GM12878 (cell line): ENCODE measurements at regions not wholly inside any gene's neighbourhood (a gene's known extent, or its start where the extent isn't known, plus 50 kb on each side); places are given as distances from the start of the nearest gene placed in this dataset.

Experiments used
- ATAC-seq: fragments of 200-7000 bp; cut with Tn5 transposase; 3 replicates; pipeline ENCODE4 v1.9.1; 2020; ENCODE audit warnings: mild to moderate bottlenecking, moderate library complexity
- BruUV-seq: library from RNA; stranded (reverse); fragments of 400-500 nt; replicated peaks from 2 replicates; lab custom pipeline; 2021; lab: Mats Ljungman, UMichigan
- CTCF ChIA-PET: fragments of 300-600 bp; sonication (Branson Sonifier 250); formaldehyde crosslinking; extraction: SDS; loops from one replicate; lab custom pipeline; 2021; ENCODE audit warnings: inconsistent platforms; lab: Yijun Ruan, JAX
- POLR2A ChIA-PET: fragments of 350-600 bp; formaldehyde crosslinking; extraction: SDS; loops from one replicate; lab custom pipeline; 2021; ENCODE audit warnings: inconsistent platforms; lab: Charles Lee
- RAD21 ChIA-PET: fragments of 300-600 bp; sonication (Branson Sonifier 250); formaldehyde crosslinking; loops from one replicate; lab custom pipeline; 2023; ENCODE audit warnings: antibody characterized with exemption; ENCODE audit not compliant: unreplicated experiment; lab: Charles Lee
- SMC1A ChIA-PET: fragments of 300-600 bp; sonication (Branson Sonifier 250); formaldehyde crosslinking; loops from one replicate; lab custom pipeline; 2023; ENCODE audit not compliant: unreplicated experiment, uncharacterized antibody; lab: Charles Lee
- DNase-seq: peaks from one replicate; pipeline ENCODE4 v3.0.0-alpha.2; 2011; ENCODE audit warnings: low read depth, low spot score
- FAIRE-seq: peaks from 3 replicates; lab custom pipeline; 2011; peaks lifted over from hg19 to GRCh38; lab: Jason Lieb, UNC
- H2AFZ ChIP-seq: 2 replicates; pipeline ENCODE4 v1.6.0; 2011; ENCODE audit warnings: low read depth, low read length, control low read depth; ENCODE audit not compliant: control insufficient read depth
- H3K27ac ChIP-seq: 2 replicates; pipeline ENCODE4 v1.5.1; 2011; ENCODE audit warnings: control low read depth; ENCODE audit not compliant: control insufficient read depth, insufficient read depth
- H3K27me3 ChIP-seq, 2 experiments: replicated peaks in 1 of 2; 2 replicates each; pipeline versions ENCODE4 v1.6.0 to v1.6.1; 2011; ENCODE audit warnings: low read length in 1 of 2; ENCODE audit not compliant: control insufficient read depth in 2 of 2, insufficient read depth in 2 of 2
- H3K36me3 ChIP-seq, 2 experiments: 2 replicates each; pipeline ENCODE4 v1.5.1; 2011; ENCODE audit warnings: low read length in 1 of 2; ENCODE audit not compliant: control insufficient read depth in 2 of 2, insufficient read depth in 2 of 2
- H3K4me1 ChIP-seq: 2 replicates; pipeline ENCODE4 v1.6.1; 2011; ENCODE audit warnings: mild to moderate bottlenecking, low read length, moderate library complexity, mixed read lengths; ENCODE audit not compliant: control insufficient read depth, insufficient read depth
- H3K4me2 ChIP-seq: 2 replicates; pipeline ENCODE4 v1.6.0; 2011; ENCODE audit warnings: control low read depth; ENCODE audit not compliant: control insufficient read depth, insufficient read depth
- H3K4me3 ChIP-seq: fragments of 200-600 bp; sonication (generic); 2 replicates; pipeline ENCODE4 v1.5.1; 2016
- H3K79me2 ChIP-seq: 2 replicates; pipeline ENCODE4 v1.6.0; 2011; ENCODE audit warnings: low read length; ENCODE audit not compliant: control insufficient read depth, insufficient read depth
- H3K9ac ChIP-seq: 2 replicates; pipeline ENCODE4 v1.8.0; 2011; ENCODE audit warnings: low read length, control low read depth, mixed read lengths; ENCODE audit not compliant: control insufficient read depth, insufficient read depth
- H3K9me3 ChIP-seq: replicated peaks from 3 replicates; pipeline ENCODE4 v1.5.1; 2011; ENCODE audit warnings: mild to moderate bottlenecking, low read length; ENCODE audit not compliant: control insufficient read depth, insufficient read depth
- H4K20me1 ChIP-seq: 2 replicates; pipeline ENCODE4 v1.6.0; 2011; ENCODE audit not compliant: control insufficient read depth, insufficient read depth
- ASH2L ChIP-seq: fragments of 300-600, 200-600 bp; sonication (generic); IDR thresholded peaks from 2 replicates; pipeline ENCODE4 v1.6.1; 2017; ENCODE audit warnings: low read depth, mild to moderate bottlenecking, borderline replicate concordance
- BCL11A ChIP-seq: IDR thresholded peaks from 2 replicates; pipeline ENCODE4 v1.6.1; 2011; ENCODE audit warnings: low read depth, low read length
- CBFB ChIP-seq: IDR thresholded peaks from 2 replicates; pipeline ENCODE4 v1.6.1; 2016; ENCODE audit warnings: antibody characterized with exemption, low read depth
- CHD1 ChIP-seq: IDR thresholded peaks from 2 replicates; pipeline ENCODE4 v1.6.1; 2012; ENCODE audit warnings: low read depth, low read length, improper control_type of control experiment
- CHD2 ChIP-seq: IDR thresholded peaks from 2 replicates; pipeline ENCODE4 v1.6.1; 2011; ENCODE audit warnings: low read depth, low read length, improper control_type of control experiment, borderline replicate concordance
- EGR1 ChIP-seq, 2 experiments: IDR thresholded peaks; 1 replicate in 1 of 2; 2 replicates in 1 of 2; pipeline ENCODE4 v1.6.1; 2011 to 2012; ENCODE audit warnings: low read depth in 2 of 2, low read length in 2 of 2, borderline replicate concordance in 1 of 2, mild to moderate bottlenecking in 1 of 2, moderate library complexity in 1 of 2
- HCFC1 ChIP-seq: fragments of 150-350 bp; IDR thresholded peaks from 2 replicates; pipeline ENCODE4 v1.6.1; 2014; ENCODE audit warnings: low read length
- MTA3 ChIP-seq: IDR thresholded peaks from 2 replicates; pipeline ENCODE4 v1.6.1; 2012; ENCODE audit warnings: low read length, inconsistent platforms, borderline replicate concordance
- NR2F1 ChIP-seq: fragments of 450-650 bp; conservative IDR thresholded peaks from 2 replicates; pipeline ENCODE4 v1.6.1; 2017; ENCODE audit warnings: mild to moderate bottlenecking
- PAX5 ChIP-seq: IDR thresholded peaks from 2 replicates; pipeline ENCODE4 v1.6.1; 2011; ENCODE audit warnings: low read depth, low read length, borderline replicate concordance
- RFX5 ChIP-seq: IDR thresholded peaks from 2 replicates; pipeline ENCODE4 v1.6.1; 2011; ENCODE audit warnings: low read depth, low read length, improper control_type of control experiment
- SIX5 ChIP-seq: IDR thresholded peaks from 2 replicates; pipeline ENCODE4 v1.6.1; 2011; ENCODE audit warnings: mild to moderate bottlenecking, low read depth, low read length, moderate library complexity; ENCODE audit not compliant: severe bottlenecking
- SREBF1 ChIP-seq: IDR thresholded peaks from 2 replicates; pipeline ENCODE4 v1.6.1; 2012; ENCODE audit warnings: mild to moderate bottlenecking, low read length
- TAF1 ChIP-seq: IDR thresholded peaks from 2 replicates; pipeline ENCODE4 v1.6.1; 2011; ENCODE audit warnings: mild to moderate bottlenecking, low read depth, low read length, borderline replicate concordance
- ZNF217 ChIP-seq: fragments of 450-650 bp; IDR thresholded peaks from 2 replicates; pipeline ENCODE4 v1.6.1; 2017; ENCODE audit warnings: antibody characterized with exemption, mild to moderate bottlenecking
- ZSCAN29 ChIP-seq: fragments of 450-650 bp; IDR thresholded peaks from 2 replicates; pipeline ENCODE4 v1.6.1; 2017; ENCODE audit warnings: mild to moderate bottlenecking, moderate library complexity
- WGBS: methylation state at CpG from one replicate; pipeline ENCODE4 v1.1.6; 2016; ENCODE audit warnings: low lambda C conversion rate; ENCODE audit not compliant: insufficient replicate concordance, insufficient coverage; ENCODE audit errors: missing lambda C conversion rate; 5-methylcytosine and 5-hydroxymethylcytosine counted together
- in situ Hi-C: fragments of 300-500 bp; cut with MboI; formaldehyde crosslinking; loops from 9 replicates; pipeline ENCODE4 v1.14.3; 2018; ENCODE audit warnings: mixed read lengths
- intact Hi-C: fragments of 100-400 bp; cut with micrococcal nuclease; formaldehyde crosslinking; loops from one replicate; pipeline ENCODE4 v1.14.2; 2022; ENCODE audit not compliant: unreplicated experiment
- TF ChIP-seq, protein P1 (sequence below): fragments of 450-650 bp; IDR thresholded peaks from 2 replicates; pipeline ENCODE4 v1.6.1; 2017; ENCODE audit warnings: antibody characterized with exemption, mild to moderate bottlenecking, moderate library complexity
- TF ChIP-seq, protein P2 (sequence below): fragments of 450-650 bp; IDR thresholded peaks from 2 replicates; pipeline ENCODE4 v1.6.1; 2016; ENCODE audit warnings: mild to moderate bottlenecking
- TF ChIP-seq, protein P3 (sequence below): fragments of 450-650 bp; formaldehyde crosslinking; IDR thresholded peaks from 2 replicates; pipeline ENCODE4 v1.4.0; 2020; ENCODE audit warnings: mild to moderate bottlenecking, moderate library complexity

DNA sequence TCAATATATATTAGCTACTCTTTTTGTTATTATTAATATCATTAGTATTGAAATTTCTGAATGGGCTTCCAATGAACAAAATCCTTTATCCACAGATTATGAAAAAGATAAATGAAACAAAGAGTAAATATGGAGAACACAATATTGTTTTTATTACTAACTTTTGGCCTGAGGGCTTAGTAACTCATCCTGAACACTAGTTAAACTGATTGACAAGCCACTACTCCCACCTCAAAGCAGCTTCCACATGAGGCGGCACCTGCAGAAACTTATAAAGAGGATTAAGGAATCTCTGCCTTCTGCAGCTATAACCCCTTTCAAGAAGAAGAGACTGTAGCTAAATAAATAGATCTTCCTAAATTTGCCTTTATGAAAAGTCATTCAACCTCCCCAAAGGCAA lies 187.6 kb upstream of the ALG10 start:
- no peaks in the 10 kb centered on the region for H3K79me2 ChIP-seq
- H3K27ac ChIP-seq, result no peak overlapping the region
- no peak for DNase-seq
- TF ChIP-seq HCFC1, result no peak
- no peak for TF ChIP-seq SIX5
- no peak for TF ChIP-seq BCL11A
- TF ChIP-seq, protein P1, sequence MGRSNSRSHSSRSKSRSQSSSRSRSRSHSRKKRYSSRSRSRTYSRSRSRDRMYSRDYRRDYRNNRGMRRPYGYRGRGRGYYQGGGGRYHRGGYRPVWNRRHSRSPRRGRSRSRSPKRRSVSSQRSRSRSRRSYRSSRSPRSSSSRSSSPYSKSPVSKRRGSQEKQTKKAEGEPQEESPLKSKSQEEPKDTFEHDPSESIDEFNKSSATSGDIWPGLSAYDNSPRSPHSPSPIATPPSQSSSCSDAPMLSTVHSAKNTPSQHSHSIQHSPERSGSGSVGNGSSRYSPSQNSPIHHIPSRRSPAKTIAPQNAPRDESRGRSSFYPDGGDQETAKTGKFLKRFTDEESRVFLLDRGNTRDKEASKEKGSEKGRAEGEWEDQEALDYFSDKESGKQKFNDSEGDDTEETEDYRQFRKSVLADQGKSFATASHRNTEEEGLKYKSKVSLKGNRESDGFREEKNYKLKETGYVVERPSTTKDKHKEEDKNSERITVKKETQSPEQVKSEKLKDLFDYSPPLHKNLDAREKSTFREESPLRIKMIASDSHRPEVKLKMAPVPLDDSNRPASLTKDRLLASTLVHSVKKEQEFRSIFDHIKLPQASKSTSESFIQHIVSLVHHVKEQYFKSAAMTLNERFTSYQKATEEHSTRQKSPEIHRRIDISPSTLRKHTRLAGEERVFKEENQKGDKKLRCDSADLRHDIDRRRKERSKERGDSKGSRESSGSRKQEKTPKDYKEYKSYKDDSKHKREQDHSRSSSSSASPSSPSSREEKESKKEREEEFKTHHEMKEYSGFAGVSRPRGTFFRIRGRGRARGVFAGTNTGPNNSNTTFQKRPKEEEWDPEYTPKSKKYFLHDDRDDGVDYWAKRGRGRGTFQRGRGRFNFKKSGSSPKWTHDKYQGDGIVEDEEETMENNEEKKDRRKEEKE, result no peak
- TF ChIP-seq CHD2, result no peak
- TF ChIP-seq, protein P2, sequence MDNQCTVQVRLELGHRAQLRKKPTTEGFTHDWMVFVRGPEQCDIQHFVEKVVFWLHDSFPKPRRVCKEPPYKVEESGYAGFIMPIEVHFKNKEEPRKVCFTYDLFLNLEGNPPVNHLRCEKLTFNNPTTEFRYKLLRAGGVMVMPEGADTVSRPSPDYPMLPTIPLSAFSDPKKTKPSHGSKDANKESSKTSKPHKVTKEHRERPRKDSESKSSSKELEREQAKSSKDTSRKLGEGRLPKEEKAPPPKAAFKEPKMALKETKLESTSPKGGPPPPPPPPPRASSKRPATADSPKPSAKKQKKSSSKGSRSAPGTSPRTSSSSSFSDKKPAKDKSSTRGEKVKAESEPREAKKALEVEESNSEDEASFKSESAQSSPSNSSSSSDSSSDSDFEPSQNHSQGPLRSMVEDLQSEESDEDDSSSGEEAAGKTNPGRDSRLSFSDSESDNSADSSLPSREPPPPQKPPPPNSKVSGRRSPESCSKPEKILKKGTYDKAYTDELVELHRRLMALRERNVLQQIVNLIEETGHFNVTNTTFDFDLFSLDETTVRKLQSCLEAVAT, result no peak
- no peak for TF ChIP-seq RFX5
- TF ChIP-seq ZSCAN29, result no peak
- no peak for TF ChIP-seq ASH2L
- TF ChIP-seq MTA3, result no peak
- no peak for TF ChIP-seq TAF1
- no peak for TF ChIP-seq SREBF1
- TF ChIP-seq CBFB, result no peak
- no peak for TF ChIP-seq PAX5
- TF ChIP-seq ZNF217, result no peak
- no peak for TF ChIP-seq CHD1
- TF ChIP-seq NR2F1, result no peak
- TF ChIP-seq EGR1 (IDR thresholded peaks at IDR 0.05; ENCODE audit: borderline replicate concordance in 1 of 2, low read depth in 2 of 2, low read length in 2 of 2), result no peak
- TF ChIP-seq, protein P3, sequence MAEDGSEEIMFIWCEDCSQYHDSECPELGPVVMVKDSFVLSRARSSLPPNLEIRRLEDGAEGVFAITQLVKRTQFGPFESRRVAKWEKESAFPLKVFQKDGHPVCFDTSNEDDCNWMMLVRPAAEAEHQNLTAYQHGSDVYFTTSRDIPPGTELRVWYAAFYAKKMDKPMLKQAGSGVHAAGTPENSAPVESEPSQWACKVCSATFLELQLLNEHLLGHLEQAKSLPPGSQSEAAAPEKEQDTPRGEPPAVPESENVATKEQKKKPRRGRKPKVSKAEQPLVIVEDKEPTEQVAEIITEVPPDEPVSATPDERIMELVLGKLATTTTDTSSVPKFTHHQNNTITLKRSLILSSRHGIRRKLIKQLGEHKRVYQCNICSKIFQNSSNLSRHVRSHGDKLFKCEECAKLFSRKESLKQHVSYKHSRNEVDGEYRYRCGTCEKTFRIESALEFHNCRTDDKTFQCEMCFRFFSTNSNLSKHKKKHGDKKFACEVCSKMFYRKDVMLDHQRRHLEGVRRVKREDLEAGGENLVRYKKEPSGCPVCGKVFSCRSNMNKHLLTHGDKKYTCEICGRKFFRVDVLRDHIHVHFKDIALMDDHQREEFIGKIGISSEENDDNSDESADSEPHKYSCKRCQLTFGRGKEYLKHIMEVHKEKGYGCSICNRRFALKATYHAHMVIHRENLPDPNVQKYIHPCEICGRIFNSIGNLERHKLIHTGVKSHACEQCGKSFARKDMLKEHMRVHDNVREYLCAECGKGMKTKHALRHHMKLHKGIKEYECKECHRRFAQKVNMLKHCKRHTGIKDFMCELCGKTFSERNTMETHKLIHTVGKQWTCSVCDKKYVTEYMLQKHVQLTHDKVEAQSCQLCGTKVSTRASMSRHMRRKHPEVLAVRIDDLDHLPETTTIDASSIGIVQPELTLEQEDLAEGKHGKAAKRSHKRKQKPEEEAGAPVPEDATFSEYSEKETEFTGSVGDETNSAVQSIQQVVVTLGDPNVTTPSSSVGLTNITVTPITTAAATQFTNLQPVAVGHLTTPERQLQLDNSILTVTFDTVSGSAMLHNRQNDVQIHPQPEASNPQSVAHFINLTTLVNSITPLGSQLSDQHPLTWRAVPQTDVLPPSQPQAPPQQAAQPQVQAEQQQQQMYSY, result no peak
- TF ChIP-seq, all 136 proteins: peak for 0
- FAIRE-seq, result no peak
- RAD21 ChIA-PET, result no interaction called here
- CTCF ChIA-PET, result no interaction called here
- no peaks in the 10 kb centered on the region for H4K20me1 ChIP-seq
- no peak overlapping the region for H3K4me3 ChIP-seq
- no peak overlapping the region for H2AFZ ChIP-seq
- 50% methylated on average over 1 of the region's 1 CpG for WGBS
- no peaks in the 10 kb centered on the region for H3K36me3 ChIP-seq
- H3K9ac ChIP-seq, result no peak overlapping the region
- H3K27me3 ChIP-seq, result no peaks in the 10 kb centered on the region
- no TSS peak for BruUV-seq
- H3K4me1 ChIP-seq, result no peaks in the 10 kb centered on the region
- no peak for ATAC-seq
- intact Hi-C loops (no loop called here), in situ Hi-C loops (no loop called here)
- H3K4me2 ChIP-seq, result no peak overlapping the region
- SMC1A ChIA-PET, result no interaction called here
- POLR2A ChIA-PET, result no interaction called here
- H3K9me3 ChIP-seq, result no peaks in the 10 kb centered on the region
